ENCODE measurements at regions not wholly inside any gene's neighbourhood (a gene's known extent, or its start where the extent isn't known, plus 50 kb on each side); places are given as distances from the start of the nearest gene placed in this dataset.

GRCh38 chr20:50292079-50292590 lies 101.5 kb downstream of the CEBPB start:
- no peak for DNase-seq (ENCODE audit: low spot score)
- no peak for TF ChIP-seq CTCF (IDR thresholded peaks at IDR 0.05; ENCODE audit: extremely low read depth, missing control alignments)

GRCh38 chr20:50292591-50293283 lies 102.1 kb downstream of the CEBPB start:
- no peak for TF ChIP-seq CTCF (IDR thresholded peaks at IDR 0.05; ENCODE audit: extremely low read depth, missing control alignments)
- DNase-seq (ENCODE audit: low spot score): no peak

GRCh38 chr20:50293284-50294139 lies 102.9 kb downstream of the CEBPB start:
- DNase-seq (ENCODE audit: low spot score): no peak
- TF ChIP-seq CTCF (IDR thresholded peaks at IDR 0.05; ENCODE audit: extremely low read depth, missing control alignments): no peak

- no peak for TF ChIP-seq CTCF (IDR thresholded peaks at IDR 0.05; ENCODE audit: extremely low read depth, missing control alignments)
- no peak for DNase-seq (ENCODE audit: low spot score)
Measured at GRCh38 chr20:50294164-50295088, 103.8 kb downstream of the CEBPB start.

- no peak for TF ChIP-seq CTCF (IDR thresholded peaks at IDR 0.05; ENCODE audit: extremely low read depth, missing control alignments)
- no peak for DNase-seq (ENCODE audit: low spot score)
Measured at GRCh38 chr20:50295345-50295744, 104.7 kb downstream of the CEBPB start.

- no peak for DNase-seq (ENCODE audit: low spot score)
- no peak for TF ChIP-seq CTCF (IDR thresholded peaks at IDR 0.05; ENCODE audit: extremely low read depth, missing control alignments)
Measured at GRCh38 chr20:50295762-50296449, 105.3 kb downstream of the CEBPB start.
